H1 (cell line): ENCODE measurements at regions not wholly inside any gene's neighbourhood (a gene's known extent, or its start where the extent isn't known, plus 50 kb on each side); places are given as distances from the start of the nearest gene placed in this dataset.

Experiments used
- CTCF ChIA-PET: fragments of 300-600 bp; sonication (Branson Sonifier 250); formaldehyde crosslinking; loops from one replicate; lab custom pipeline; 2021; ENCODE audit not compliant: partially characterized antibody; lab: Charles Lee
- POLR2A ChIA-PET: fragments of 300-600 bp; sonication (Branson Sonifier 250); formaldehyde crosslinking; loops from one replicate; lab custom pipeline; 2021; ENCODE audit warnings: inconsistent platforms; ENCODE audit not compliant: partially characterized antibody; lab: Charles Lee
- DNase-seq, 2 experiments: peaks; one replicate each; pipeline versions ENCODE4 v3.0.0 to v3.0.0-alpha.2; 2010 to 2022; ENCODE audit warnings: low spot score in 2 of 2, low read depth in 1 of 2, mixed read lengths in 1 of 2
- FAIRE-seq: peaks from 2 replicates; lab custom pipeline; 2011; peaks lifted over from hg19 to GRCh38; lab: Jason Lieb, UNC
- H2AFZ ChIP-seq: 2 replicates; pipeline ENCODE4 v1.8.1; 2012; ENCODE audit warnings: low read length, inconsistent platforms
- H2AK5ac ChIP-seq: 2 replicates; pipeline ENCODE4 v1.6.1; 2013; ENCODE audit warnings: low read depth, low read length
- H2BK120ac ChIP-seq: replicated peaks from 2 replicates; pipeline ENCODE3; 2013; ENCODE audit warnings: low read depth, low read length, inconsistent platforms
- H2BK12ac ChIP-seq: 2 replicates; pipeline ENCODE4 v1.6.1; 2013; ENCODE audit warnings: low read depth, low read length
- H2BK15ac ChIP-seq: 2 replicates; pipeline ENCODE4 v1.6.1; 2013; ENCODE audit warnings: low read length
- H2BK20ac ChIP-seq: 2 replicates; pipeline ENCODE4 v1.6.1; 2013; ENCODE audit warnings: low read length
- H2BK5ac ChIP-seq: 2 replicates; pipeline ENCODE4 v1.6.1; 2013; ENCODE audit warnings: low read depth, low read length
- H3K14ac ChIP-seq: 2 replicates; pipeline ENCODE4 v1.6.1; 2013; ENCODE audit warnings: inconsistent platforms; ENCODE audit not compliant: insufficient read length
- H3K18ac ChIP-seq: 2 replicates; pipeline ENCODE4 v1.6.1; 2013; ENCODE audit warnings: low read length; ENCODE audit errors: extremely low read depth
- H3K23ac ChIP-seq: 2 replicates; pipeline ENCODE4 v1.6.1; 2013; ENCODE audit warnings: inconsistent platforms; ENCODE audit not compliant: insufficient read length
- H3K23me2 ChIP-seq: 2 replicates; pipeline ENCODE4 v1.6.1; 2013; ENCODE audit warnings: low read depth, low read length
- H3K27ac ChIP-seq: 2 replicates; pipeline ENCODE4 v1.6.1; 2011; ENCODE audit warnings: low read depth, low read length, inconsistent platforms
- H3K27me3 ChIP-seq, 4 experiments: replicated peaks in 1 of 4; 1 replicate in 1 of 4; 2 replicates in 3 of 4; pipeline versions ENCODE4 v1.6.1 to v1.8.1; 2011 to 2013; ENCODE audit warnings: low read length in 3 of 4, mild to moderate bottlenecking in 3 of 4, inconsistent platforms in 2 of 4, mixed read lengths in 2 of 4, moderate library complexity in 1 of 4; ENCODE audit not compliant: control insufficient read depth in 3 of 4, insufficient read depth in 3 of 4; ENCODE audit errors: extremely low read depth in 1 of 4
- H3K36me3 ChIP-seq, 4 experiments: 2 replicates each; pipeline versions ENCODE4 v1.6.1 to v1.8.1; 2011 to 2013; ENCODE audit warnings: mild to moderate bottlenecking in 4 of 4, low read length in 3 of 4, moderate library complexity in 2 of 4, control low read depth in 1 of 4, inconsistent platforms in 1 of 4; ENCODE audit not compliant: insufficient read depth in 4 of 4, control insufficient read depth in 2 of 4
- H3K4ac ChIP-seq: replicated peaks from 2 replicates; pipeline ENCODE3; 2013; ENCODE audit warnings: low read length, low read depth, mixed read lengths, inconsistent platforms; ENCODE audit not compliant: insufficient read length
- H3K4me1 ChIP-seq, 4 experiments: replicated peaks in 1 of 4; 1 replicate in 1 of 4; 2 replicates in 3 of 4; pipeline versions ENCODE4 v1.6.1 to v1.8.1; 2011 to 2013; ENCODE audit warnings: low read length in 3 of 4, inconsistent platforms in 2 of 4, mixed read lengths in 1 of 4; ENCODE audit not compliant: insufficient read depth in 4 of 4, control insufficient read depth in 3 of 4
- H3K4me2 ChIP-seq, 2 experiments: 2 replicates each; pipeline versions ENCODE4 v1.6.1 to v1.8.1; 2011 to 2013; ENCODE audit warnings: low read depth in 2 of 2, low read length in 2 of 2, control low read depth in 1 of 2, inconsistent platforms in 1 of 2, mild to moderate bottlenecking in 1 of 2; ENCODE audit not compliant: insufficient read depth in 1 of 2
- H3K4me3 ChIP-seq, 4 experiments: fragments of 200-600, 300-600 bp in 1 of 4; sonication (generic), shearing (Covaris generic), sonication (Bioruptor Twin) in 1 of 4; 2 replicates each; pipeline versions ENCODE4 v1.5.1 to v1.8.1; 2011 to 2016; ENCODE audit warnings: low read length in 4 of 4, low read depth in 3 of 4, control low read depth in 2 of 4, inconsistent platforms in 2 of 4, mild to moderate bottlenecking in 2 of 4, mixed read lengths in 1 of 4, moderate library complexity in 1 of 4; ENCODE audit not compliant: insufficient read depth in 2 of 4; ENCODE audit errors: extremely low read depth in 1 of 4
- H3K56ac ChIP-seq: replicated peaks from 2 replicates; pipeline ENCODE3; 2013; ENCODE audit warnings: low read depth, mild to moderate bottlenecking, mixed read lengths, low read length, inconsistent platforms; ENCODE audit not compliant: insufficient read length
- H3K79me1 ChIP-seq: 2 replicates; pipeline ENCODE4 v1.6.1; 2013; ENCODE audit warnings: low read depth, low read length, control low read depth
- H3K79me2 ChIP-seq, 2 experiments: 2 replicates each; pipeline versions ENCODE4 v1.6.1 to v1.8.1; 2012 to 2013; ENCODE audit warnings: low read length in 2 of 2, mild to moderate bottlenecking in 2 of 2, inconsistent platforms in 1 of 2; ENCODE audit not compliant: insufficient read depth in 2 of 2, control insufficient read depth in 1 of 2
- H3K9ac ChIP-seq, 4 experiments: replicated peaks in 1 of 4; 1 replicate in 1 of 4; 2 replicates in 3 of 4; pipeline versions ENCODE4 v1.6.1 to v1.8.1; 2011 to 2013; ENCODE audit warnings: low read depth in 3 of 4, low read length in 3 of 4, control low read depth in 2 of 4, mild to moderate bottlenecking in 2 of 4, moderate library complexity in 2 of 4, inconsistent platforms in 1 of 4; ENCODE audit errors: extremely low read depth in 1 of 4
- H3K9me3 ChIP-seq, 2 experiments: 2 replicates each; pipeline versions ENCODE4 v1.6.1 to v1.8.1; 2012 to 2013; ENCODE audit warnings: mild to moderate bottlenecking in 2 of 2, moderate library complexity in 2 of 2, control low read depth in 1 of 2, inconsistent platforms in 1 of 2, low read depth in 1 of 2, low read length in 1 of 2, mixed read lengths in 1 of 2; ENCODE audit not compliant: insufficient read depth in 2 of 2
- H4K20me1 ChIP-seq, 2 experiments: replicated peaks in 1 of 2; 2 replicates each; pipeline versions ENCODE3 to v1.8.1; 2011 to 2013; ENCODE audit warnings: inconsistent platforms in 2 of 2, low read length in 2 of 2, mild to moderate bottlenecking in 1 of 2; ENCODE audit not compliant: insufficient read depth in 2 of 2, control insufficient read depth in 1 of 2
- H4K5ac ChIP-seq: 2 replicates; pipeline ENCODE4 v1.6.1; 2013; ENCODE audit warnings: low read length, low read depth, mixed read lengths, inconsistent platforms; ENCODE audit not compliant: insufficient read length
- H4K8ac ChIP-seq: 2 replicates; pipeline ENCODE4 v1.8.0; 2013; ENCODE audit warnings: mild to moderate bottlenecking, moderate library complexity, low read length, inconsistent platforms; ENCODE audit not compliant: insufficient read depth; ENCODE audit errors: extremely low read depth
- H4K91ac ChIP-seq: replicated peaks from 2 replicates; pipeline ENCODE3; 2013; ENCODE audit warnings: low read length, mixed read lengths, inconsistent platforms; ENCODE audit not compliant: insufficient read length
- BRCA1 ChIP-seq: IDR thresholded peaks from 2 replicates; pipeline ENCODE4 v1.6.1; 2012; ENCODE audit warnings: low read depth, low read length, improper control_type of control experiment
- POU5F1 ChIP-seq: IDR thresholded peaks from 2 replicates; pipeline ENCODE4 v1.6.1; 2011; ENCODE audit warnings: low read depth, mild to moderate bottlenecking, low read length, moderate library complexity
- WGBS, 2 experiments: shearing (Covaris generic) in 1 of 2; methylation state at CpG; one replicate each; pipeline versions ENCODE4 v1.1.6 to v1.1.7; 2013 to 2015; ENCODE audit warnings: low lambda C conversion rate in 2 of 2, mixed read lengths in 2 of 2, inconsistent platforms in 1 of 2, low coverage in 1 of 2, missing lambda C conversion rate in 1 of 2; ENCODE audit not compliant: insufficient replicate concordance in 2 of 2, insufficient coverage in 1 of 2, insufficient read length in 1 of 2; ENCODE audit errors: extremely low coverage in 1 of 2, missing lambda C conversion rate in 1 of 2; 5-methylcytosine and 5-hydroxymethylcytosine counted together
- TF ChIP-seq, protein P1 (sequence below): IDR thresholded peaks from 2 replicates; pipeline ENCODE4 v1.6.1; 2011; ENCODE audit warnings: low read length, improper control_type of control experiment

DNA sequence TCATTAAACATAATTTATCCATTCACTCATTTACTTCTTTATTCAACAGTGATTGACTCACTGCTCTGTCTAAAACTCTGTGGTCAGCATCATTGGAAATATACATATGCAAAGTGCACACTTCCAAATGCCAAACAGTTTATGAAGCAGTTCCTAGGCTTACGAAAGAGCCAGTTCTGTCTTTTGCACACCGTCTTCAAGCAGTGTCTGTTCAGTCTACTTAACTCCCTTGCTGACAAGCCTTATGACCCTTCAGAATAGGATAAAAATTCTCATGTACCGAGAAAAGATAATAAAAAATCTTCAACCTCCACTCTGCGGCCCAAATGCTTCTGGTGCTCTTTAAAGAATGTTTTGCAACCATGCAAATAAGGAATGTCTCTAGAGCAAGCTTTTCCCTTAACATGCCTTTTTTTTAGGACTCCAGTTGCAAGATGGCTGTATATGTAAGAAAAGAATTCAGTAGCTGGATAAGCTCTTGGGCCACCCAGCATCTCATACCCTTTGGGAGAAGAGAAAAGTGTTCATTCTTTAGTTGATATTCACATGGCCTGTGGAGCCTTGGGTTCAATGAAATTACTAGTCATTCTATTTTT is 1037.0 kb upstream of the SLIT2 start:
- H3K27ac ChIP-seq, result no peak overlapping the region
- WGBS, 2 experiments, result 92% methylated on average over 4 of the region's 4 CpGs; no CpG with 5 or more reads in 1 of the 2 experiments
- FAIRE-seq, result no peak

More for the DNA sequence above, 1037.0 kb upstream of the SLIT2 start:
- H4K20me1 ChIP-seq, result no peaks in the 10 kb centered on the region
- POLR2A ChIA-PET, result no interaction called here
- H2BK5ac ChIP-seq, result no peak overlapping the region
- no peaks in the 10 kb centered on the region for H3K23me2 ChIP-seq
- H2AFZ ChIP-seq, result no peak overlapping the region
- no peak overlapping the region for H2BK20ac ChIP-seq
- no peak overlapping the region for H3K23ac ChIP-seq
- no peaks in the 10 kb centered on the region for H3K79me2 ChIP-seq
- CTCF ChIA-PET, result no interaction called here
- H3K4me1 ChIP-seq, result no peaks in the 10 kb centered on the region
- no peaks in the 10 kb centered on the region; a peak in 1 of 8 replicates for H3K36me3 ChIP-seq
- H4K8ac ChIP-seq, result no peak overlapping the region
- H3K79me1 ChIP-seq, result no peaks in the 10 kb centered on the region
- no peak overlapping the region for H4K5ac ChIP-seq
- TF ChIP-seq POU5F1, result no peak
- TF ChIP-seq, protein P1, sequence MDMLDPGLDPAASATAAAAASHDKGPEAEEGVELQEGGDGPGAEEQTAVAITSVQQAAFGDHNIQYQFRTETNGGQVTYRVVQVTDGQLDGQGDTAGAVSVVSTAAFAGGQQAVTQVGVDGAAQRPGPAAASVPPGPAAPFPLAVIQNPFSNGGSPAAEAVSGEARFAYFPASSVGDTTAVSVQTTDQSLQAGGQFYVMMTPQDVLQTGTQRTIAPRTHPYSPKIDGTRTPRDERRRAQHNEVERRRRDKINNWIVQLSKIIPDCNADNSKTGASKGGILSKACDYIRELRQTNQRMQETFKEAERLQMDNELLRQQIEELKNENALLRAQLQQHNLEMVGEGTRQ, result no peak
- no peak for TF ChIP-seq BRCA1
- H3K4me3 ChIP-seq, result no peak overlapping the region
- no peak overlapping the region for H3K9ac ChIP-seq
- no peak overlapping the region for H3K4ac ChIP-seq
- H3K4me2 ChIP-seq, result no peak overlapping the region
- H2BK12ac ChIP-seq, result no peak overlapping the region
- H4K91ac ChIP-seq, result no peak overlapping the region
- no peak overlapping the region for H2BK120ac ChIP-seq
- H2AK5ac ChIP-seq, result no peak overlapping the region
- no peak overlapping the region for H3K18ac ChIP-seq
- H3K56ac ChIP-seq, result no peak overlapping the region
- no peak overlapping the region for H3K14ac ChIP-seq
- H2BK15ac ChIP-seq, result no peak overlapping the region; the same call in 1 of the 2 replicates
- H3K9me3 ChIP-seq, result no peaks in the 10 kb centered on the region
- H3K27me3 ChIP-seq, result no peaks in the 10 kb centered on the region
- DNase-seq, result no peak
